ENCODE measurements at regions not wholly inside any gene's neighbourhood (a gene's known extent, or its start where the extent isn't known, plus 50 kb on each side); places are given as distances from the start of the nearest gene placed in this dataset.

DNA sequence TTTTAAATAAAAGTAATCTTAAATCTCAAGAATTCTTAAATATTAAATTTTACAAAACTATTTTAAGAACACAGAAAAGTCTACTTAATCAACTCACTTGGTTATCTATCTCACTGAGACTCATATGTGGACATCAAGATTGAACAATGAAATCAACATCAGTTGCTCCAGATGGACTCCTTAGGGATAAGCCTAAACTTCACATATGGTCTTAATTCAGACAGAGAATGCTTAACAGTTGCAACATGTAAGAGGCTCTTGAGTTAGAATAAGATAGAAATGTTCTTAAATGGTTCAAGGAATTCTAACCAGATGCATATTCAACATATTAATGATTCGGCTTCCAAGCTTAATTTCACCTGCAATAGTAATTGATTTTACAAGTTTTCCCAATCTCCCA is 1730.9 kb downstream of the PCDH9 start:
- Mint-ChIP-seq H3K9me3 (no peaks in the 10 kb centered on the region), H3K27me3 (ENCODE audit: insufficient read depth, low read depth, poor library complexity) (no peaks in the 10 kb centered on the region), H3K4me1 (no peaks in the 10 kb centered on the region), H3K27ac (no peak overlapping the region), H3K4me3 (no peak overlapping the region), H3K36me3 (ENCODE audit: low read depth) (no peaks in the 10 kb centered on the region)
- H4K20me1 ChIP-seq (replicated peaks; ENCODE audit: insufficient read depth), result no peaks in the 10 kb centered on the region
- no peak overlapping the region for H3K27ac ChIP-seq (ENCODE audit: low read depth)
- H2AFZ ChIP-seq, result no peak overlapping the region
- TF ChIP-seq, protein P1, sequence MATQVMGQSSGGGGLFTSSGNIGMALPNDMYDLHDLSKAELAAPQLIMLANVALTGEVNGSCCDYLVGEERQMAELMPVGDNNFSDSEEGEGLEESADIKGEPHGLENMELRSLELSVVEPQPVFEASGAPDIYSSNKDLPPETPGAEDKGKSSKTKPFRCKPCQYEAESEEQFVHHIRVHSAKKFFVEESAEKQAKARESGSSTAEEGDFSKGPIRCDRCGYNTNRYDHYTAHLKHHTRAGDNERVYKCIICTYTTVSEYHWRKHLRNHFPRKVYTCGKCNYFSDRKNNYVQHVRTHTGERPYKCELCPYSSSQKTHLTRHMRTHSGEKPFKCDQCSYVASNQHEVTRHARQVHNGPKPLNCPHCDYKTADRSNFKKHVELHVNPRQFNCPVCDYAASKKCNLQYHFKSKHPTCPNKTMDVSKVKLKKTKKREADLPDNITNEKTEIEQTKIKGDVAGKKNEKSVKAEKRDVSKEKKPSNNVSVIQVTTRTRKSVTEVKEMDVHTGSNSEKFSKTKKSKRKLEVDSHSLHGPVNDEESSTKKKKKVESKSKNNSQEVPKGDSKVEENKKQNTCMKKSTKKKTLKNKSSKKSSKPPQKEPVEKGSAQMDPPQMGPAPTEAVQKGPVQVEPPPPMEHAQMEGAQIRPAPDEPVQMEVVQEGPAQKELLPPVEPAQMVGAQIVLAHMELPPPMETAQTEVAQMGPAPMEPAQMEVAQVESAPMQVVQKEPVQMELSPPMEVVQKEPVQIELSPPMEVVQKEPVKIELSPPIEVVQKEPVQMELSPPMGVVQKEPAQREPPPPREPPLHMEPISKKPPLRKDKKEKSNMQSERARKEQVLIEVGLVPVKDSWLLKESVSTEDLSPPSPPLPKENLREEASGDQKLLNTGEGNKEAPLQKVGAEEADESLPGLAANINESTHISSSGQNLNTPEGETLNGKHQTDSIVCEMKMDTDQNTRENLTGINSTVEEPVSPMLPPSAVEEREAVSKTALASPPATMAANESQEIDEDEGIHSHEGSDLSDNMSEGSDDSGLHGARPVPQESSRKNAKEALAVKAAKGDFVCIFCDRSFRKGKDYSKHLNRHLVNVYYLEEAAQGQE (IDR thresholded peaks at IDR 0.05; ENCODE audit: unreplicated experiment), result no peak
- no peak for TF ChIP-seq EZH2 (IDR thresholded peaks at IDR 0.05; ENCODE audit: low read depth, unreplicated experiment)
- no peak for TF ChIP-seq ZNF331 (CRISPR knock-in tag; IDR thresholded peaks at IDR 0.05; ENCODE audit: low read depth)
- TF ChIP-seq EZH2phosphoT487 (IDR thresholded peaks at IDR 0.05; ENCODE audit: unreplicated experiment), result no peak
- TF ChIP-seq, protein P2, sequence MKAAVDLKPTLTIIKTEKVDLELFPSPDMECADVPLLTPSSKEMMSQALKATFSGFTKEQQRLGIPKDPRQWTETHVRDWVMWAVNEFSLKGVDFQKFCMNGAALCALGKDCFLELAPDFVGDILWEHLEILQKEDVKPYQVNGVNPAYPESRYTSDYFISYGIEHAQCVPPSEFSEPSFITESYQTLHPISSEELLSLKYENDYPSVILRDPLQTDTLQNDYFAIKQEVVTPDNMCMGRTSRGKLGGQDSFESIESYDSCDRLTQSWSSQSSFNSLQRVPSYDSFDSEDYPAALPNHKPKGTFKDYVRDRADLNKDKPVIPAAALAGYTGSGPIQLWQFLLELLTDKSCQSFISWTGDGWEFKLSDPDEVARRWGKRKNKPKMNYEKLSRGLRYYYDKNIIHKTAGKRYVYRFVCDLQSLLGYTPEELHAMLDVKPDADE (IDR thresholded peaks at IDR 0.05), result no peak
- no peak for TF ChIP-seq POLR2AphosphoS5 (IDR thresholded peaks at IDR 0.05; ENCODE audit: low read depth)
- no peak for TF ChIP-seq CREB1 (CRISPR knock-in tag; IDR thresholded peaks at IDR 0.05; ENCODE audit: low read depth)
- no peak for TF ChIP-seq JUNB (IDR thresholded peaks at IDR 0.05; ENCODE audit: unreplicated experiment)
- TF ChIP-seq, protein P3, sequence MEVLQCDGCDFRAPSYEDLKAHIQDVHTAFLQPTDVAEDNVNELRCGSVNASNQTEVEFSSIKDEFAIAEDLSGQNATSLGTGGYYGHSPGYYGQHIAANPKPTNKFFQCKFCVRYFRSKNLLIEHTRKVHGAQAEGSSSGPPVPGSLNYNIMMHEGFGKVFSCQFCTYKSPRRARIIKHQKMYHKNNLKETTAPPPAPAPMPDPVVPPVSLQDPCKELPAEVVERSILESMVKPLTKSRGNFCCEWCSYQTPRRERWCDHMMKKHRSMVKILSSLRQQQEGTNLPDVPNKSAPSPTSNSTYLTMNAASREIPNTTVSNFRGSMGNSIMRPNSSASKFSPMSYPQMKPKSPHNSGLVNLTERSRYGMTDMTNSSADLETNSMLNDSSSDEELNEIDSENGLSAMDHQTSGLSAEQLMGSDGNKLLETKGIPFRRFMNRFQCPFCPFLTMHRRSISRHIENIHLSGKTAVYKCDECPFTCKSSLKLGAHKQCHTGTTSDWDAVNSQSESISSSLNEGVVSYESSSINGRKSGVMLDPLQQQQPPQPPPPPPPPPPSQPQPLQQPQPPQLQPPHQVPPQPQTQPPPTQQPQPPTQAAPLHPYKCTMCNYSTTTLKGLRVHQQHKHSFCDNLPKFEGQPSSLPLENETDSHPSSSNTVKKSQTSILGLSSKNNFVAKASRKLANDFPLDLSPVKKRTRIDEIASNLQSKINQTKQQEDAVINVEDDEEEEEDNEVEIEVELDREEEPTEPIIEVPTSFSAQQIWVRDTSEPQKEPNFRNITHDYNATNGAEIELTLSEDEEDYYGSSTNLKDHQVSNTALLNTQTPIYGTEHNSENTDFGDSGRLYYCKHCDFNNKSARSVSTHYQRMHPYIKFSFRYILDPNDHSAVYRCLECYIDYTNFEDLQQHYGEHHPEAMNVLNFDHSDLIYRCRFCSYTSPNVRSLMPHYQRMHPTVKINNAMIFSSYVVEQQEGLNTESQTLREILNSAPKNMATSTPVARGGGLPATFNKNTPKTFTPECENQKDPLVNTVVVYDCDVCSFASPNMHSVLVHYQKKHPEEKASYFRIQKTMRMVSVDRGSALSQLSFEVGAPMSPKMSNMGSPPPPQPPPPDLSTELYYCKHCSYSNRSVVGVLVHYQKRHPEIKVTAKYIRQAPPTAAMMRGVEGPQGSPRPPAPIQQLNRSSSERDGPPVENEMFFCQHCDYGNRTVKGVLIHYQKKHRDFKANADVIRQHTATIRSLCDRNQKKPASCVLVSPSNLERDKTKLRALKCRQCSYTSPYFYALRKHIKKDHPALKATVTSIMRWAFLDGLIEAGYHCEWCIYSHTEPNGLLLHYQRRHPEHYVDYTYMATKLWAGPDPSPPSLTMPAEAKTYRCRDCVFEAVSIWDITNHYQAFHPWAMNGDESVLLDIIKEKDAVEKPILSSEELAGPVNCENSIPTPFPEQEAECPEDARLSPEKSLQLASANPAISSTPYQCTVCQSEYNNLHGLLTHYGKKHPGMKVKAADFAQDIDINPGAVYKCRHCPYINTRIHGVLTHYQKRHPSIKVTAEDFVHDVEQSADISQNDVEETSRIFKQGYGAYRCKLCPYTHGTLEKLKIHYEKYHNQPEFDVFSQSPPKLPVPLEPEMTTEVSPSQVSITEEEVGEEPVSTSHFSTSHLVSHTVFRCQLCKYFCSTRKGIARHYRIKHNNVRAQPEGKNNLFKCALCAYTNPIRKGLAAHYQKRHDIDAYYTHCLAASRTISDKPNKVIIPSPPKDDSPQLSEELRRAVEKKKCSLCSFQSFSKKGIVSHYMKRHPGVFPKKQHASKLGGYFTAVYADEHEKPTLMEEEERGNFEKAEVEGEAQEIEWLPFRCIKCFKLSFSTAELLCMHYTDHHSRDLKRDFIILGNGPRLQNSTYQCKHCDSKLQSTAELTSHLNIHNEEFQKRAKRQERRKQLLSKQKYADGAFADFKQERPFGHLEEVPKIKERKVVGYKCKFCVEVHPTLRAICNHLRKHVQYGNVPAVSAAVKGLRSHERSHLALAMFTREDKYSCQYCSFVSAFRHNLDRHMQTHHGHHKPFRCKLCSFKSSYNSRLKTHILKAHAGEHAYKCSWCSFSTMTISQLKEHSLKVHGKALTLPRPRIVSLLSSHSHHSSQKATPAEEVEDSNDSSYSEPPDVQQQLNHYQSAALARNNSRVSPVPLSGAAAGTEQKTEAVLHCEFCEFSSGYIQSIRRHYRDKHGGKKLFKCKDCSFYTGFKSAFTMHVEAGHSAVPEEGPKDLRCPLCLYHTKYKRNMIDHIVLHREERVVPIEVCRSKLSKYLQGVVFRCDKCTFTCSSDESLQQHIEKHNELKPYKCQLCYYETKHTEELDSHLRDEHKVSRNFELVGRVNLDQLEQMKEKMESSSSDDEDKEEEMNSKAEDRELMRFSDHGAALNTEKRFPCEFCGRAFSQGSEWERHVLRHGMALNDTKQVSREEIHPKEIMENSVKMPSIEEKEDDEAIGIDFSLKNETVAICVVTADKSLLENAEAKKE (CRISPR knock-in tag; IDR thresholded peaks at IDR 0.05), result no peak
- H3K9me2 ChIP-seq (ENCODE audit: insufficient read depth), result peaks cover 3% of the 10 kb centered on the region; the same call in 1 of the 2 replicates
- H3K4me3 ChIP-seq, result no peak overlapping the region
- no peaks in the 10 kb centered on the region for H3K79me2 ChIP-seq (replicated peaks; ENCODE audit: insufficient read depth)
- no peaks in the 10 kb centered on the region for H3K4me1 ChIP-seq (ENCODE audit: insufficient read depth)
- no peaks in the 10 kb centered on the region for H3K27me3 ChIP-seq (ENCODE audit: insufficient read depth)
- H3K4me2 ChIP-seq, result no peak overlapping the region
- H3F3A ChIP-seq (replicated peaks; ENCODE audit: low read depth), result no peaks in the 10 kb centered on the region
- no peak for DNase-seq (ENCODE audit: low spot score)
- no peak for ATAC-seq
- H3K36me3 ChIP-seq (ENCODE audit: insufficient read depth), result no peaks in the 10 kb centered on the region

All from GM23338 (cell line).